ENCODE measurements at regions not wholly inside any gene's neighbourhood (a gene's known extent, or its start where the extent isn't known, plus 50 kb on each side); places are given as distances from the start of the nearest gene placed in this dataset.

DNA sequence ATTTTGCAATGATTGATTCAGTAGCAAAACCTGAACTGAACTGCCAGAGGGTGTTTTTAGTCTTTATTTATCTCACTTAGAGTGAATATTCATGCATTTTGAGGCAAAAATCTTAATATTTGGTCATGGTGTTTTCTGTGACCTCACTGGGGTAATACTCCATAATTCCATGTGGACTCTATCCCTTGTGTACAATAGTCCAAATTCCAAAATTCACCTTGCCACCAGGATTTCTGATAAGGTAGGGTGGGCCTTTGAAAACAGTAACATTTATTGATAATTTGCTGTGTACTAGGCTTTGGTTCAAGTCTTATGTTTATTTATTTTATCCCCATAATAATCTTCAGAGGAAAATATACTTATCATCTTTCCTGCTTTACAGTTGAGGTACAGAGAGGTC lies 68.4 kb upstream of the PDE5A start:
- H3K27me3 Mint-ChIP-seq (ENCODE audit: low read depth): no peaks in the 10 kb centered on the region
- no peak overlapping the region for H3K27ac Mint-ChIP-seq (ENCODE audit: unreplicated experiment)
- no peak for DNase-seq (ENCODE audit: low read depth, low spot score)
- no peaks in the 10 kb centered on the region for H3K36me3 Mint-ChIP-seq (ENCODE audit: low read depth)
- peaks cover 4% of the 10 kb centered on the region for H3K9me3 Mint-ChIP-seq
- H3K4me3 Mint-ChIP-seq: no peak overlapping the region
- no peak for TF ChIP-seq CTCF (conservative IDR thresholded peaks at IDR 0.05)
- H3K4me1 Mint-ChIP-seq: peaks cover 27% of the 10 kb centered on the region

DNA sequence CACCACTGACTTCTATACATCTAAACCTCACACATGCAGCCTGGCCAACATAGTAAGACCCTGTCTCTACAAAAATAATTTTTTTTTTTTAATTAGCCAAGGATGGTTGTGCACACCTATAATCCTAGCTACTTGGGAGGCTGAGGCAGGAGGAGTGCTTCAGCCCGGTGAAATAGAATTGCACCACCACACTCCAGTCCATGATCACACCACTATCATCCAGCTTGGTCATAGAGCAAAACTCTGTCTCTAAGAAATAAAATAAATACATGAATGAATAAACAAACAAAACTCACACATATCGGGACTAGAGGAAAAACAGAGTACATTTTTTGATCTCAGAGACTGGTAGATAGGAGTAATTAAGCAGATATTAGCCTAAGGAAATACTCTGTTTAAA lies 66.6 kb upstream of the PDE5A start:
- H3K27me3 Mint-ChIP-seq (ENCODE audit: low read depth): no peaks in the 10 kb centered on the region
- no peak overlapping the region for H3K27ac Mint-ChIP-seq (ENCODE audit: unreplicated experiment)
- no peak for DNase-seq (ENCODE audit: low read depth, low spot score)

DNA sequence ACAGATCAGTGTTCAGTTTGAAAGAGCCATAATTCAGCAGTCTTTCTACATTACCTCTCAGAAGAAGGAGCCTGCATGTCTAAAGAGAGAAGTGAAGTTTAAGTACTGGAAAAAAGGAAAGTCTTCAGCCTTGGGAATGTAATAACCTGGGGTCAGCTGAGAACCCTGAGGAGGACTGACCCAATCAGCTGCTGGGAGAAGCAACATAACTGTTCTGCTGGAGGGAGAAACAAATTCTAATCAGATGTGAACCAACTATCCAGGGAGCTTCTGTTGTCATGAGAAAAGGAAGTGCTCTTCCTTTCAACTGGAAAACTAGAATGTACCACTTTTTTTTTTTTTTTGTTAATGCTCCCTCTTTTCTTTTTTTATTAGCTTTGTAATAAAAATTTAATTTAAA lies 64.5 kb upstream of the PDE5A start:
- Mint-ChIP-seq H3K4me3 (peak overlapping the region; percentile 13), H3K9me3 (peaks cover 9% of the 10 kb centered on the region), H3K27ac (ENCODE audit: unreplicated experiment) (peak overlapping the region; percentile 85), H3K27me3 (ENCODE audit: low read depth) (no peaks in the 10 kb centered on the region), H3K4me1 (peaks cover 21% of the 10 kb centered on the region), H3K36me3 (ENCODE audit: low read depth) (peaks cover 9% of the 10 kb centered on the region)
- no peak for DNase-seq (ENCODE audit: low read depth, low spot score)
- TF ChIP-seq CTCF (conservative IDR thresholded peaks at IDR 0.05): no peak

More for the DNA sequence above, 66.6 kb upstream of the PDE5A start:
- Mint-ChIP-seq H3K36me3 (ENCODE audit: low read depth) (peaks cover 8% of the 10 kb centered on the region), H3K4me3 (no peak overlapping the region), H3K4me1 (peaks cover 27% of the 10 kb centered on the region), H3K9me3 (peaks cover 13% of the 10 kb centered on the region)
- no peak for TF ChIP-seq CTCF (conservative IDR thresholded peaks at IDR 0.05)

GRCh38 chr4:119692001-119692400 lies 63.4 kb upstream of the PDE5A start:
- Mint-ChIP-seq H3K36me3 (ENCODE audit: low read depth) (peaks cover 9% of the 10 kb centered on the region), H3K27me3 (ENCODE audit: low read depth) (no peaks in the 10 kb centered on the region), H3K4me3 (no peak overlapping the region), H3K9me3 (peaks cover 9% of the 10 kb centered on the region), H3K27ac (ENCODE audit: unreplicated experiment) (no peak overlapping the region), H3K4me1 (peaks cover 13% of the 10 kb centered on the region)
- no peak for TF ChIP-seq CTCF (conservative IDR thresholded peaks at IDR 0.05)
- DNase-seq (ENCODE audit: low read depth, low spot score): no peak

DNA sequence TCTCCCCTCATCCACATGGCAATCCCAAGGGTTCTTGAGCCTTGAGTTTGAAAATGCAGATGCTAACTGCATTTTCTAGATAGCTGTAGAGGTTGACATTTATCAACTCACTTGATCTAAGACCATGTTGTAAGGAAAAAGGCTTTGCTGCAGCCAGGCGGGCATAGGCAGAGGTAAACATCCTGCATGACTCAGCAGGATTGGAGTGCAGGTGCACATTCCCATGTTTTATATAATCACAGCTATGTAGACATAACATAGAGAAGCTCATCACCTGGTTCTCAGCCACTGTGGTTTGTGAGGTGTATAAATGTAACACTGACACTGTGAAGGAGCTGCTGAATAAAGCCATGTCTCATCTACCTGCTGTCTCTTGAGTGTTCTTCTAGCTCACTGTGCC lies 62.3 kb upstream of the PDE5A start:
- no peak overlapping the region for H3K4me3 Mint-ChIP-seq
- H3K9me3 Mint-ChIP-seq: peaks cover 11% of the 10 kb centered on the region
- no peaks in the 10 kb centered on the region for H3K27me3 Mint-ChIP-seq (ENCODE audit: low read depth)

More for the DNA sequence above, 62.3 kb upstream of the PDE5A start:
- Mint-ChIP-seq H3K27ac (ENCODE audit: unreplicated experiment) (no peak overlapping the region), H3K36me3 (ENCODE audit: low read depth) (peaks cover 11% of the 10 kb centered on the region), H3K4me1 (peaks cover 9% of the 10 kb centered on the region)
- no peak for DNase-seq (ENCODE audit: low read depth, low spot score)
- TF ChIP-seq CTCF (conservative IDR thresholded peaks at IDR 0.05): no peak

Data from neural crest cell (in vitro differentiated cells).